ENCODE measurements at regions not wholly inside any gene's neighbourhood (a gene's known extent, or its start where the extent isn't known, plus 50 kb on each side); places are given as distances from the start of the nearest gene placed in this dataset.
A peak's percentile ranks its signal among the peaks of the same experiment; 100 is the strongest.
"Not testable (repeated sequence)": the region's sequence is repeated elsewhere in the genome, so short reads cannot be mapped to it uniquely, and the experiment has no call there.

GRCh38 chr17:21470422-21470821 is 94.3 kb downstream of the KCNJ12 start:
- DNase-seq (ENCODE audit: low spot score); ATAC-seq: not testable (repeated sequence)

GRCh38 chr17:21470861-21471260 is 94.7 kb downstream of the KCNJ12 start:
- ATAC-seq, result no peak

GRCh38 chr17:21474815-21475214 is 98.7 kb downstream of the KCNJ12 start:
- no peak for DNase-seq (ENCODE audit: low spot score)
- no peak for ATAC-seq

More at GRCh38 chr17:21470861-21471260, 94.7 kb downstream of the KCNJ12 start:
- DNase-seq (ENCODE audit: low spot score), result no peak

- no peak for ATAC-seq
These were observed 99.4 kb downstream of the KCNJ12 start for GRCh38 chr17:21475571-21475970.

GRCh38 chr17:21476867-21477266 is 100.7 kb downstream of the KCNJ12 start:
- no peak for ATAC-seq
- DNase-seq (ENCODE audit: low spot score), result no peak

More at GRCh38 chr17:21475571-21475970, 99.4 kb downstream of the KCNJ12 start:
- no peak for DNase-seq (ENCODE audit: low spot score)

DNA sequence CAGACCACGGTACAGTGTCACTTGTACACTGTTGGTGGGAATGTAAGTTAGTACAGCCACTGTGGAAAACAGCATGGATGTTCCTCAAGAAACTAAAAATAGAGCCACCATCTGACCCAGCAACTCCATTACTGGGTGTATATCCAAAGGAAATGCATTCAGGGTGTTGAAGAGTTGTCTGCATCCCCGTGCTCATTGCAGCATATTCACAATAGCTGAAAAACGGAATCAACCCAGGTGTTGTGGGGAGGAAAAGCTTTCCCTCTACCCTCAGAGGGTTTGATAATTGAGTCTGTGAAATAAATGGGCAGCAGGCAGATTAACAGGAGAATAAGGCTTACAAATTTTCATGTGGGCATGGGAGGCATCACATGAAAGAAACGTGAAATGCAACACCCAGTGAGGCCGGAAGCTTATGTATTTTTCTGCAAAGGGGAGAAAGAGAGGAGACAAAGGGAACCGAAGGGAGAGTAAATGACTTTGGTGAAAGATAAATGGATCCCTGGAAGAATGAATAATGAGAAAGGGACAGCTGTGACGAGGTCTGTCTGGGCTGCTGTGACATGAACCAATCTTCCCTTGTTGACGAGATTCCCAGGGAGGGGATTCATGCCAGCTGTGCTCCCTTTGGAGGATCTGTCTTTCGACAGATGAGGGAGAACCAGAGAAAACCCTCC is 106.2 kb downstream of the KCNJ12 start:
- DNase-seq (ENCODE audit: low spot score) (no peak), ATAC-seq (no peak)

- not testable (repeated sequence) for DNase-seq (ENCODE audit: low spot score); ATAC-seq
These were observed 111.9 kb downstream of the KCNJ12 start for GRCh38 chr17:21488043-21488442.

DNA sequence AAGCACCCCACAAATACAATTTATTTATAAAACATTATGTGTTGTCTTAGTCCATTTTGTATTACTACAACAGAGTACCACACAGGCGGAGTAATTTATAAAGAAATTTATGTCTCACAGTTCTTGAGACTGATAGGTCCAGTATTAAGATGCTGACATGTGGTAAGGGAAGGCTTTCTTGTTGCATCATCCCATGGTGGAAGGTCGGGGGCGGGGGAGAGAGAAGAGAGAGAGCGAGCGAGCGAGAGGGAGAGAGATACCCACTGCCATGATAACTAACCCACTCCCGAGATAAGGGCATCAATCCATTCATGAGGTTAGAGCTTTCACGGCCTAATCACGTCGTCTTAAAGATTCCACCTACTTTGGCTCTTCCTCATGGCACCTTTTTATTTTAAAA is 117.8 kb downstream of the KCNJ12 start:
- ATAC-seq (no peak), DNase-seq (ENCODE audit: low spot score) (no peak)

DNA sequence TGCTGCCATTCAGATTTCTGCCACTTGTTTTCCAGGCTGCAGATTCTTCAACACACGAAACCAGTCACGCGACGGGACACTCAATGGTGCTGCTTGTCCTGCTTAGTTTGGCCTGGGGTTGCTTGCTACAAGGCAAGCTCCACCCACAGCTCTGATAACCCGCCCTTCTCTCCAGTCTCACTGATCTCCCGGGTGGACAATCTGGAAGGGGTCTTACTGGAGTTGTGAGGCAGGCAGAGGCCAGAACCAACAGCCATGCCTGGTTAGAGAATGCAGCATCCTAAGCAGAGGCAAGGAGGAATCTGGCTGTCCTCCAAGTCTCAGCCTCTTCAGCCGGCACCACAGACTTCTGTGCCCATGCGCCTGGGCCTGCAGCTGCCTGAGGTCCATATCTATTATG is 119.1 kb downstream of the KCNJ12 start:
- DNase-seq (ENCODE audit: low spot score) (no peak), ATAC-seq (no peak)

DNA sequence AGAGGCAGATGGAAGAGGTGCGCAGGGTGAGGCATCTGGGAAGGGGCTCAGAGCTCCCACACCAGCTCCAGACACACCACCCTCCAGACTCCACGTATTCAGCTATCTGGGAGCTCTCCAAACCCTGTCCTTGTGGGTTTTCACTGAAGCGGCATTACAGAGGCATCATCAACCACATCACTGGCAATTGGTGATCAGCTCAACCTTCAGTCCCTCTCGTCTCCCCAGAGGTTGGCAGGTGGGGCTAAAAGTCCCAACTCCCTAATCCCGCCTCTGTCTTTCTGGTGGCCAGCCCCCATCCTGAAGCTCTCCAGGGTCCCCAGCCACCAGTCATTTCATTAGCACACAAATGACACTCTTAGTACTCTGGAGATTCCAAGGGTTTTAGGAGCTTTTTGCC is 123.9 kb downstream of the KCNJ12 start:
- ATAC-seq (no peak), DNase-seq (ENCODE audit: low spot score) (no peak)

DNA sequence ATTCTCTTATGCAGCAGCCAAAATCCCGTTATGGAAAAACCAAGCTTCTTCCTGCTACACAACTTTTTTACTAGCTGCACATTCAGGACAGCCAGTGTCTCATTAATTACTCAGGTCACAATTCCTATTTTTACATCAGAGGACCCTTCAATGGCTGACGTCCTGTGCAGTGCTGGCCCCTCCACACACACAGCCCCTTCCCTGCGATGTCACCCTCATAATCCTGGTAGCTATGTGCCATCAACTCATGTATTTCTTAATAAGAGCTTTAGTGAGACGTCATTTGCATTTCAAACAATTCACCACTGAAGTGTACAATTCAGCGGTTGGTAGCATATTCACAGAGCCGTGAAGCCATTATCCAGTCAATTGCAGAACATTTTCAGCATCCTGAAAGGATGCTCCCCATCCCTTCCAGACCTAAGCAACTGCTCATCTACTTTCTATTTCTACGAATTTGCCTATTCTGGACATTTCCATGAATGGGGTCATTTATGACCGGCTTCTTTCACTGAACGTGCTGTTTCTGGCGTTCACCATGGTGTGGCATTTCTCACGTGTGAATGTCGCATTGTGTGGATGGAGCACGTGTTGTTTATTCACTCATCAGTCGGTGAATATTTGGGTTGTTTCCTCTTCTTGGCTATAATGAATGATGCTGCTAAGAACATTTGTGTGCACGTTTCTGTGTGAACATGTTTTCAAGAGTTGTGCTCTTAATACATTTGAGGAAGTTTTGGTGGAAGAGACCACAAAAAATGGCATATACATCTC is 126.0 kb downstream of the KCNJ12 start:
- ATAC-seq; DNase-seq (ENCODE audit: low spot score): not testable (repeated sequence)

GRCh38 chr17:21505819-21506815 is 130.0 kb downstream of the KCNJ12 start:
- no peak for DNase-seq (ENCODE audit: low spot score)
- ATAC-seq, result no peak

GRCh38 chr17:21507806-21508205 is 131.6 kb downstream of the KCNJ12 start:
- not testable (repeated sequence) for DNase-seq (ENCODE audit: low spot score); ATAC-seq

DNA sequence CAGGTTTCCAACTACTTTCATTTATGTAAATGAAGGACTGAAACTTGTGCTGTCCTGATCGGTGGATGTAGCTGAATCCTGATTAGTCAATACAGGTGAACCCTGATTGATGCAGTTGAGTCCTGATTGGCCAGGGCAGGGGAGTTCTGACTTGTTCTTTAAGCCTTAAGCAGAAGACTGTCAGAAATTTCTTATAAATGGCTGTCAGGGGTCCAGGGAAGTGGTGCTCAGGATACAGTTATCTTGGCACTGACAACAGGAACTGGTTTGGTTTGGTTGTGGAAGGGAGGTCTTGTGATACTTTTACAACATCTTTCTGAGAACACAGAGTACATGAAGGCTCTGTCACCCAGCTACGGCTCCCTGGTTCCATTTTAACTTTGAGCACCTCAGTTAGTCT is 132.1 kb downstream of the KCNJ12 start:
- ATAC-seq, result no peak
- no peak for DNase-seq (ENCODE audit: low spot score)

GRCh38 chr17:21509356-21509755 is 133.2 kb downstream of the KCNJ12 start:
- DNase-seq (ENCODE audit: low spot score); ATAC-seq: not testable (repeated sequence)

DNA sequence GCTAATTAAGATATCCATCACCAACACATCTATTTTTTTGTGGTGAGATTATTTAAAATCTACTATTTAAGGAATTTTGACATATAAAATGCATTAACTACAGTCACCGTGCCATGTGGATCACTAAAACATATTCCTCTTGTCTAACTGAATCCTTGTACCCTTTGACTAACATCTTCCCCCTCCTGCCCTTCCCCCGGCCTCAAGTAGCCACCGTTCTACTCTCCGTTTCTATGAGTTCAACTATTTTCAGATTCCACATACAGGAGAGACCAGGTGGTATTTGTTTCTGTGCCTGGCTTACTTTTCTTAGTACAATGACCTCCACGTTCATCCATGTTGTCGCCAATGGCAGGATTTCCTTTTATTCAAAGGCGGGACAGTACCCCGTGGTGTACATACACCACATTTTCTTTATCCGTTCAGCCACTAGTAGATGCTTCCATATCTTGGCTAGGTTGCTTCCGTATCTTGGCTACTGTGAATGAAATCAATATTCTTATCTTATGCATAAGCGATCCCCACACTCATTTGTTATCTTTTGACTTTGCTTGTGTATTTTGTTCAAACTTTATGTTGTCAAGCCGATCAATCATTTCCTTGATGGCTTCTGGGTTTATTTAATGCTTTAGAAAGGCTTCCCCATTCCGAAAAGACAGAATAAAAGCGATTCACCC is 134.7 kb downstream of the KCNJ12 start:
- ATAC-seq (peak; percentile 21), DNase-seq (ENCODE audit: low spot score) (no peak)

DNA sequence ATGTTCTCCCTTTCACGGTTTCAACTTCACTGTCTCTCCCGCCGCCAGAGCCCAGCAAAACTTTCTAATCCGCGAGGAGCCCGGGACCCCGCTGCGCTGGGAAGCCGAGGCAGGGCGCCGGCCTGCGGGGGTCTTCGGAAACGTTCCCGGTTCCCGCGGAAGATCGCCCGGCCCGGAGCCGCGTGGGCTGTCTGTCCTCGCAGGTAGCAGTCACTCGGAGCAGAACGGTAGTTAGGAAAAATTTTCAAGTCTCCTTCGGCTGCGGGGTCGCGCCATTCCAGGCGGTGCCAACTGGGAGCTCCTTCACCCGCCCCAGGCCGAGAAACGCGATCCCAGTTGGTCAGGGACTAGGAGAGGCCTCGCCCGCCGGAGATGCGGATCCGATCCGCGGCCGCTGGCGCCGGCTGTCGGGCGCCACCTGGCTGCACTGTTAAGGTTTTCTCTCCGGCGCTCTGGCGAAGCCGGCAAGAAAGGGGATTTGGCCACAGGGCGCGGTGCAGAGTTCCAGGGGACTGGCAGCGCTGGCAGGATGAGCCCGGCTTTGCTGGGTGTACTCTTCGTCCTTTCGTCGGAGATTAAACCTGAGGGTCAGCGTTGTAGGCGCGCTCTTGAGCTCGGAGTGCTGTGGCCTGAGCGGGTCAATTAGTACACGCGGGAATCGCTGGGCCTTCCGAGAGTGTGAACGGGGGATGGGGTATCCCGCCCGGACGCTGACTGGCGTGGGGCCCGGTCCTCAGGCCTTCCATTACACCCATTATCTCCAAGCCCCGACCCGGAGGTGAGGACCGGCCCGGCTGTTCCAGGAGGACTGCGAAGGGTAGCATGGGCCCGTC is 135.4 kb downstream of the KCNJ12 start:
- ATAC-seq (peak; percentile 96), DNase-seq (ENCODE audit: low spot score) (peak; percentile 79)

GRCh38 chr17:21512307-21513011 is 136.3 kb downstream of the KCNJ12 start:
- DNase-seq (ENCODE audit: low spot score) (no peak), ATAC-seq (no peak)

DNA sequence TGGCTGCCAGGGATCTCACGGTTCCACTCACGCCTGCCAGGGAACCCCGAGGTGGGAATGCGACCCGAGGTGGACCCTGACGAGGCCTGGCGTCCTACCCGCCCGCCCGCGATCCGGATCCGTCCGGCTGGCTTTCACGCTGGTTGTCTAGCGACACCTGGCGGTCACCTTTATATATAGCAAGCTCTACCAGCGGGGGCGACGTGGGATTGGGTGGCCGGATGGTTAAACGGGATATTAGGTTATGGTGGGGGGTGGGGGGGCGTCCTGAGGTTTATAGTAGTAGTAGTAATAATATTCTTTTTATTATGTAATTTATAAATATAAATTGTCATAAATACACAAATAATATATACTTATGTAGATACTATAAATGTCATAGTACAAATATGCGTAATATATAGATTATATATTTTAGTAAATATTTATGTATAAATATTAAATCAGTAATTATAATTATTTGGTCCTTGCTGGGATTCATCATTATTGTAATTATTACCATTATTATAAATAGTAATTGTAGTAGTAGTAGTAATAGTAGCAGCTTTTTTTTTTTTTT is 136.9 kb downstream of the KCNJ12 start:
- DNase-seq (ENCODE audit: low spot score) (peak; percentile 73), ATAC-seq (peak; percentile 82)
